ENCODE measurements at regions not wholly inside any gene's neighbourhood (a gene's known extent, or its start where the extent isn't known, plus 50 kb on each side); places are given as distances from the start of the nearest gene placed in this dataset.

GRCh38 chr12:68451261-68452077, 119.3 kb upstream of the MDM1 start:
- peak; percentile 10 to 19 for DNase-seq (ENCODE audit: low read depth in 2 of 2)

- DNase-seq (ENCODE audit: low read depth in 2 of 2), result no peak
Observed at GRCh38 chr12:68452078-68452715, 120.0 kb upstream of the MDM1 start.

- no peak for DNase-seq (ENCODE audit: low read depth in 2 of 2)
Observed at GRCh38 chr12:68453278-68453677, 121.1 kb upstream of the MDM1 start.

GRCh38 chr12:68453876-68454275, 121.7 kb upstream of the MDM1 start:
- DNase-seq (ENCODE audit: low read depth in 2 of 2), result no peak

GRCh38 chr12:68454892-68455291, 122.7 kb upstream of the MDM1 start:
- DNase-seq (ENCODE audit: low read depth in 2 of 2), result no peak

GRCh38 chr12:68455691-68456345, 123.7 kb upstream of the MDM1 start:
- no peak for DNase-seq (ENCODE audit: low read depth in 2 of 2)

GRCh38 chr12:68458866-68459265, 126.7 kb upstream of the MDM1 start:
- no peak for DNase-seq (ENCODE audit: low read depth in 2 of 2)

- DNase-seq (ENCODE audit: low read depth in 2 of 2), result no peak
Observed at GRCh38 chr12:68460236-68460635, 128.1 kb upstream of the MDM1 start.

GRCh38 chr12:68461645-68462044, 129.5 kb upstream of the MDM1 start:
- DNase-seq (ENCODE audit: low read depth in 2 of 2), result no peak

- no peak for DNase-seq (ENCODE audit: low read depth in 2 of 2)
Observed at GRCh38 chr12:68462803-68463202, 130.6 kb upstream of the MDM1 start.

- DNase-seq (ENCODE audit: low read depth in 2 of 2), result no peak
Observed at GRCh38 chr12:68465227-68465626, 133.1 kb upstream of the MDM1 start.

GRCh38 chr12:68467514-68467913, 135.4 kb upstream of the MDM1 start:
- DNase-seq (ENCODE audit: low read depth in 2 of 2), result no peak

- no peak for DNase-seq (ENCODE audit: low read depth in 2 of 2)
Observed at GRCh38 chr12:68468036-68468435, 135.9 kb upstream of the MDM1 start.

- no peak for DNase-seq (ENCODE audit: low read depth in 2 of 2)
Observed at GRCh38 chr12:68469113-68469512, 137.0 kb upstream of the MDM1 start.

GRCh38 chr12:68470664-68471328, 138.6 kb upstream of the MDM1 start:
- no peak for DNase-seq (ENCODE audit: low read depth in 2 of 2)

GRCh38 chr12:68474467-68475204, 136.1 kb upstream of the RAP1B start:
- no peak for DNase-seq (ENCODE audit: low read depth in 2 of 2)

GRCh38 chr12:68476794-68477193, 133.9 kb upstream of the RAP1B start:
- DNase-seq (ENCODE audit: low read depth in 2 of 2), result no peak

GRCh38 chr12:68477261-68477772, 133.4 kb upstream of the RAP1B start:
- DNase-seq (ENCODE audit: low read depth in 2 of 2), result no peak

- DNase-seq (ENCODE audit: low read depth in 2 of 2), result no peak
Observed at GRCh38 chr12:68477906-68478305, 132.8 kb upstream of the RAP1B start.

- DNase-seq (ENCODE audit: low read depth in 2 of 2), result no peak
Observed at GRCh38 chr12:68478516-68479260, 132.0 kb upstream of the RAP1B start.

Data from activated CD4-positive, alpha-beta T cell treated with anti-CD3 and anti-CD28 coated beads for 24 hours (primary cell).